ENCODE measurements at regions not wholly inside any gene's neighbourhood (a gene's known extent, or its start where the extent isn't known, plus 50 kb on each side); places are given as distances from the start of the nearest gene placed in this dataset.
A peak's percentile ranks its signal among the peaks of the same experiment; 100 is the strongest.

DNA sequence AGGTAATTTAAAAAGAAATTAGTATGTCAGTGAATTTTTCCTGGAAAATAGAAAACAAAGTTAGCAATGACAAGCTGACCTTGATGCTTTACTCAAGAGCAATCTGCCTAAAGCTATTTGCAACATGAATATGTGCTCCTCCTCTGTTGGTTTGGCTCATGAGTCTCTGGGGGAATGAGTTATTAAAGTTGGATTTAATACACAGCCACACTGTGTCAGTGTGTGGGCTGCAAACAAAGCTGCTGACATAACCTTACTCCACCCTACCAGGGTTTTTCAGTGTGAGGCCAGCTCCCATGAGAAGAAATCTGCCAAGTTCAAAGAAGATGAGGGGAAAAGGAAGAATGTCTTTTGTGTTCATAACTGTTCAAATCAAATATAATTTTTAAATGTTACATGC is 280.5 kb downstream of the TLL1 start:
- Histone ChIP-seq H3K4me3 (no peak overlapping the region), H3K4me1 (no peaks in the 10 kb centered on the region), H3K9me3 (no peaks in the 10 kb centered on the region), H3K27me3 (no peaks in the 10 kb centered on the region), H3K27ac (no peak overlapping the region), H3K36me3 (no peaks in the 10 kb centered on the region)
- DNase-seq = no peak
- intact Hi-C loops (cut with DNase I) = no loop called here
- TF ChIP-seq EP300 (IDR thresholded peaks at IDR 0.05) = no peak
- TF ChIP-seq CTCF (IDR thresholded peaks at IDR 0.05) = no peak
- TF ChIP-seq POLR2AphosphoS5 (IDR thresholded peaks at IDR 0.05) = no peak
- TF ChIP-seq POLR2A (IDR thresholded peaks at IDR 0.05) = no peak

DNA sequence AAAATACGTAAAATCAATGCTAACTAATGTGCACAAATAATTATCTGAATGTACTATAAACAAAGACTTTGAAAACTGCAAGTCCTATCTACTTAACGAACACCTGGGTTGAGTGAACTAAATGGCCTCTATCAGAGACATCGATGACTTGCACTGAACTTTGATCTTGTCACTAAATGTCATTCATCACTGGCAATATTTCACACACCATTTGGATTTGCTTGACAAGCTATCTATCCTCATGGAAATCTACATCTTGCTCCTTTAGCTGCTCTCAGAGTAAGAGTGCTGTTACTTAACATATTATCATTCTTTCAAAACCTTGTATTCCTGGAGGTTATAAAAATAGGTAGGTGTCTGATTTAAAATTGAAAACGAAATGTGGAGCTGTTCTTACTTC is 289.3 kb downstream of the TLL1 start:
- 21 to 63% methylated on average over 4 of the region's 4 CpGs for WGBS, 2 donors
- intact Hi-C loops (cut with DNase I) = loop anchor here (10.0 kb wide), 2 partner anchors 1462 to 1992 kb away; no protein-coding TSS in a partner anchor
- TF ChIP-seq EP300 (IDR thresholded peaks at IDR 0.05) (no peak), POLR2A (IDR thresholded peaks at IDR 0.05) (no peak), POLR2AphosphoS5 (IDR thresholded peaks at IDR 0.05) (no peak), CTCF (IDR thresholded peaks at IDR 0.05) (no peak)

DNA sequence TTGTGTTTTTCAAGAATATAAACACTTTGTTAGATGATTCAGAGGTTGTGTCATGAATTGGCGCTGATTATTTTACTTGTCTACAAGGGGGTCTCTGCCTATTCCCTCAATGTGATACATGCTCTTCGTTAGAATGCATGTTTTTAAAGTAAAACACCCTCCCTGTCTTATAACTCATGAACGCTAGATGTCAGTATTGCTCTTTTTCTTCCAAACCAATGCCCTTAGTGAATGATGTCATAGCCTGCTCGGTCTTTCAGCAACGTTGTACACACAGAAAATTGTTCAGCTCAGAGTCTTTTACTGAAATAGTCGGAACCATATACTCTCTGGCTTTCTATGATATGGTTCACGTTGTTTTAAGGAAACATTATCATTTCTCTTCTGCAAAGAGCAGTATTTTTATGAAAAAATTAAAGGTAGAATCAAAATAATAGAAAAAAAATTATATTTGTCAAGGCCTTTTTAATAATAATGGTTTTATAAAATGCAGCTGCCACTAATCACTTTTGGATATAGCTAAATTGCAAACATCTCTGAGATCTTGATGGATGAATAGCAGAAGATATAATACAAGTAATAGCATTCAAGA is 292.9 kb downstream of the TLL1 start:
- DNase-seq = no peak
- TF ChIP-seq POLR2AphosphoS5 (IDR thresholded peaks at IDR 0.05) = no peak
- TF ChIP-seq POLR2A (IDR thresholded peaks at IDR 0.05) = no peak
- TF ChIP-seq CTCF (IDR thresholded peaks at IDR 0.05) = peak; percentile 14 to 65 (median 55)
- TF ChIP-seq EP300 (IDR thresholded peaks at IDR 0.05) = no peak
- H3K36me3 ChIP-seq = no peaks in the 10 kb centered on the region
- intact Hi-C loops (cut with DNase I) = loop anchor here (10.0 kb wide), 2 partner anchors 1459 to 1989 kb away; no protein-coding TSS in a partner anchor
- H3K9me3 ChIP-seq = no peaks in the 10 kb centered on the region
- H3K4me1 ChIP-seq = no peaks in the 10 kb centered on the region
- whole genome bisulfite sequencing, 2 donors = 0 to 1% methylated on average over 7 of the region's 7 CpGs
- H3K27me3 ChIP-seq = no peaks in the 10 kb centered on the region
- no peak overlapping the region for H3K4me3 ChIP-seq
- no peak overlapping the region for H3K27ac ChIP-seq

More for the DNA sequence above, 289.3 kb downstream of the TLL1 start:
- DNase-seq = no peak
- no peak overlapping the region for H3K27ac ChIP-seq
- no peaks in the 10 kb centered on the region for H3K4me1 ChIP-seq
- H3K9me3 ChIP-seq = no peaks in the 10 kb centered on the region
- H3K27me3 ChIP-seq = no peaks in the 10 kb centered on the region
- no peak overlapping the region for H3K4me3 ChIP-seq
- no peaks in the 10 kb centered on the region for H3K36me3 ChIP-seq

DNA sequence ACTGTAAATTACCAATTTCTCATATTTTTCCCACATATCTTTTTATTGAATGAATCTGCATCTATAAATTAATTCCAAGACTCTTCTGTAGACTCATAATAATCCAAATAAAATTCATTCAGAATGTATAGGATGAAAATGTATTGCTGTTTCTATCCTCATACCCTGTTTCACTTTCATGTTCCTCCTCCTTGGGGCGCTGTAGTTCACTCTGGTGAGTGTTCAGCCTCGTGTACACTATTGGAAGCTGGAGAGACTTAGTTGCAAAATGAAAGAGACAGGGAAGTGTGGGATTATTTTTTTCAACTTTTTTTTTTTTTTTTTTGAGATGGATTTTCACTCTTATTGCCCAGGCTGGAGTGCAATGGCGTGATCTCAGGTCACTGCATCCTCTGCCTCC is 296.1 kb downstream of the TLL1 start:
- 58% methylated on average over 3 of the region's 3 CpGs for WGBS, 2 donors
- intact Hi-C loops (cut with DNase I) = loop anchor here (10.0 kb wide), 2 partner anchors 1456 to 1986 kb away; no protein-coding TSS in a partner anchor
- no peak for DNase-seq
- Histone ChIP-seq H3K27me3 (no peaks in the 10 kb centered on the region), H3K36me3 (no peaks in the 10 kb centered on the region), H3K27ac (no peak overlapping the region), H3K4me3 (no peak overlapping the region), H3K4me1 (no peaks in the 10 kb centered on the region), H3K9me3 (no peaks in the 10 kb centered on the region)
- TF ChIP-seq POLR2AphosphoS5 (IDR thresholded peaks at IDR 0.05) (no peak), POLR2A (IDR thresholded peaks at IDR 0.05) (no peak), CTCF (IDR thresholded peaks at IDR 0.05) (no peak), EP300 (IDR thresholded peaks at IDR 0.05) (no peak)

DNA sequence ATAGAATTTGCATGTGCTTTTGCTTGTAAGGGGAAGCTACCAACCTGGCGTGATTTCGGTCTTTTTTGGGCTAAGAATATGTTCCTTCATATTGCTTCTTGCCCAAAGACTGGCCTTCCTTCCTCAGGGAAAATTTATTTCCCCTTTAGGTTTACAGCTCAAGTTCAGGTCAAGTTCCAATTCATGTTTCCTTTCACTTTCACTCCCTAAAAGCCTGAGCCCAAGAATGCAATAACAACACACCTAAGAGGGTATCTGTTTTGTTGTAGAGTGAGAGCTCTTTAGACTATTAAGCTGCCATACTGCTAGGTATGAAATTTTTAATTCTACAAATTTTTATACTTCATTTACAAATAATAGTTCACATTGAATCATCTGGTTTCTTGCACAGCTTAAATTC is 299.6 kb downstream of the TLL1 start:
- Histone ChIP-seq H3K9me3 (no peaks in the 10 kb centered on the region), H3K27me3 (no peaks in the 10 kb centered on the region), H3K4me1 (no peaks in the 10 kb centered on the region), H3K4me3 (no peak overlapping the region), H3K27ac (no peak overlapping the region), H3K36me3 (no peaks in the 10 kb centered on the region)
- WGBS, 2 donors = 11 to 69% methylated on average over 2 of the region's 2 CpGs
- intact Hi-C loops (cut with DNase I) = no loop called here
- DNase-seq = no peak
- no peak for TF ChIP-seq POLR2A (IDR thresholded peaks at IDR 0.05)
- no peak for TF ChIP-seq POLR2AphosphoS5 (IDR thresholded peaks at IDR 0.05)
- TF ChIP-seq EP300 (IDR thresholded peaks at IDR 0.05) = no peak
- no peak for TF ChIP-seq CTCF (IDR thresholded peaks at IDR 0.05)

All from sigmoid colon (tissue), 6 donors.